ENCODE measurements at regions not wholly inside any gene's neighbourhood (a gene's known extent, or its start where the extent isn't known, plus 50 kb on each side); places are given as distances from the start of the nearest gene placed in this dataset.

DNA sequence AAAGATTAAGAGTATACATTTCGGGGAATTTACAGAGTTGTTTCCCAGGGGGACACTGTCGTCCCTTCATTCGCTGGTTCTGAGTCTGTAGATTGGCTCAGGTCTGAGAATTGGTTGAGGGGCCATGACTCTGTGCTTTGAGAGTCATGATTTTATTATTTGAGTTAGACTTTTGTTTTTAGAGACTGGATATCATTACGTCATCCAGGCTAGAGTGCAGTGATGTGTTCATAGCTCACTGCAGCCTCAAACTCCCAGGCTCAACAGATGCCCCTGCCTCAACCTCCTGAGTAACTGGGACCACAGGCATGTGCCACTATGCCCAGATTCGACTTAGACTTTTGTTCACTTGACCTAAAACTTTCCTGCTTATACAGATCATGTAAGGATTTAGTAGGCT lies 112.3 kb upstream of the C14orf180 start:
- Histone ChIP-seq H3K36me3 (no peaks in the 10 kb centered on the region), H3K27ac (no peak overlapping the region), H3K4me1 (replicated peaks) (no peaks in the 10 kb centered on the region), H3K27me3 (replicated peaks; ENCODE audit: insufficient read depth) (no peaks in the 10 kb centered on the region), H3K9me3 (no peaks in the 10 kb centered on the region), H3K4me3 (no peak overlapping the region)
- 79% methylated on average over 5 of the region's 5 CpGs for WGBS
- no peak for TF ChIP-seq POLR2A (IDR thresholded peaks at IDR 0.05)
- DNase-seq (ENCODE audit: low spot score), result no peak
- intact Hi-C loops (cut with DNase I), result no loop called here

DNA sequence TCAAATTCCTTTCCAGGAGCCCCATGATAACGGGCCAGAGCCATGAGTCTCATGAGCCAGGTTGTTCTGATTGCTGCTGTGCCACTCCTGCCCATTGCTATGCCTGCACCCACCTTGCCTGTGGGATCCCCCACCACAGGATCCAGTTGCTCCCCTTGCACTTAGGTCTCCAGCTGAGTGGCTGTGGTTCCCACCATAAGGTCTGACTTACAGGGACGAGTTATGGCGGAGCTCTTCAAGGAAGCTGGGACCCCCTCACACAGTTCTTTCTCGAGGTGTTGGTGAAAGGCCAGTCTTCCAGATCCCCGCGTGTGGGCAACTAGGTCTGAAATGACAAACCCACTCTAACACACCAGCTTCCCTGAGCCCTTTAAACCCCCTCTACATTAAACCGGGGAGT lies 111.9 kb upstream of the C14orf180 start:
- intact Hi-C loops (cut with DNase I), result no loop called here
- DNase-seq (ENCODE audit: low spot score), result no peak

DNA sequence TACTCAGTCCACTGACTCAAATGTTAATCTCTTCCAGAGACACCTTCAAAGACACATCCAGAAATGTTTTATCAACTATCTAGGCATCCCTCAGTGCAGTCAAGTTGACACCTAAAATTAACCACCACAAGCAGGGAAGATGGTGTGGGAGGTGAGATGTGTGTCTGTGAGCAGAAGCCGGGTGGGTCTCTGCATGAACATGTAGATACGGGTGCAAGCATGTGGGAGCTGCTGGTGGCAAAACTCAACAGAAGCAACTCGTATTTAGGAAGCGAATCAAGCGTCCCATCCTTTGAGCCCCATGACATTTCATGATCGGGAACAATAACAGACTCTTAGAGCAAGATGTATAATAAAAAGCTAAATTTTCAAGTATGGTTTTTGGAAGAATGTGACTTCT lies 110.0 kb upstream of the C14orf180 start:
- TF ChIP-seq POLR2AphosphoS5 (IDR thresholded peaks at IDR 0.05) (no peak), POLR2A (IDR thresholded peaks at IDR 0.05) (no peak)
- TF ChIP-seq, protein P1, sequence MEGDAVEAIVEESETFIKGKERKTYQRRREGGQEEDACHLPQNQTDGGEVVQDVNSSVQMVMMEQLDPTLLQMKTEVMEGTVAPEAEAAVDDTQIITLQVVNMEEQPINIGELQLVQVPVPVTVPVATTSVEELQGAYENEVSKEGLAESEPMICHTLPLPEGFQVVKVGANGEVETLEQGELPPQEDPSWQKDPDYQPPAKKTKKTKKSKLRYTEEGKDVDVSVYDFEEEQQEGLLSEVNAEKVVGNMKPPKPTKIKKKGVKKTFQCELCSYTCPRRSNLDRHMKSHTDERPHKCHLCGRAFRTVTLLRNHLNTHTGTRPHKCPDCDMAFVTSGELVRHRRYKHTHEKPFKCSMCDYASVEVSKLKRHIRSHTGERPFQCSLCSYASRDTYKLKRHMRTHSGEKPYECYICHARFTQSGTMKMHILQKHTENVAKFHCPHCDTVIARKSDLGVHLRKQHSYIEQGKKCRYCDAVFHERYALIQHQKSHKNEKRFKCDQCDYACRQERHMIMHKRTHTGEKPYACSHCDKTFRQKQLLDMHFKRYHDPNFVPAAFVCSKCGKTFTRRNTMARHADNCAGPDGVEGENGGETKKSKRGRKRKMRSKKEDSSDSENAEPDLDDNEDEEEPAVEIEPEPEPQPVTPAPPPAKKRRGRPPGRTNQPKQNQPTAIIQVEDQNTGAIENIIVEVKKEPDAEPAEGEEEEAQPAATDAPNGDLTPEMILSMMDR (IDR thresholded peaks at IDR 0.05), result no peak

More for the DNA sequence above, 111.9 kb upstream of the C14orf180 start:
- Histone ChIP-seq H3K27ac (no peak overlapping the region), H3K27me3 (replicated peaks; ENCODE audit: insufficient read depth) (peaks cover 3% of the 10 kb centered on the region), H3K4me3 (no peak overlapping the region), H3K36me3 (no peaks in the 10 kb centered on the region), H3K9me3 (no peaks in the 10 kb centered on the region), H3K4me1 (replicated peaks) (no peaks in the 10 kb centered on the region)
- 92% methylated on average over 7 of the region's 7 CpGs for WGBS
- TF ChIP-seq POLR2A (IDR thresholded peaks at IDR 0.05) (no peak), POLR2AphosphoS5 (IDR thresholded peaks at IDR 0.05) (no peak)
- TF ChIP-seq, protein P1 (IDR thresholded peaks at IDR 0.05), result no peak

DNA sequence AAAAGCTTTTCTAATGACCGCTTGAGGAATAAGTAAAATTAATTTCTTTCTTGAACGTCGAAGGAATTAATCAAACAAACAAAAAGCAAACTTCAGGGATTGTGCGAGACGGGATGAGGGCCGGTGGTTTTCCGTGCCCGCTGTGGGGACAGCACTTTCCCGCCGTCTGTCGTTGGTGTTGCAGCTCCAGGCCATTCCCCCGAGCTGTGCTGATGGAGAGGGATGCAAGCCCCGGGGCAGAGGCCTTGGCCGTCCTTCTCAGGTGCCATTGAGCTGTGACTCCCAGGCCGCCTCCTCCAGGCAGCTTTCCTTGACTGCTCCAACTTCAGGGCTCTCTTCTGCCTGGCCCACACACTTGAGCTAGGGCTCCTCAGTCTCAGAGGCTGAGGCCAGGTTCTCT lies 109.0 kb upstream of the C14orf180 start:
- Histone ChIP-seq H3K4me1 (replicated peaks) (no peaks in the 10 kb centered on the region), H3K27ac (no peak overlapping the region), H3K27me3 (replicated peaks; ENCODE audit: insufficient read depth) (peaks cover 6% of the 10 kb centered on the region), H3K4me3 (no peak overlapping the region), H3K9me3 (no peaks in the 10 kb centered on the region), H3K36me3 (no peaks in the 10 kb centered on the region)
- TF ChIP-seq, protein P1 (IDR thresholded peaks at IDR 0.05), result no peak
- TF ChIP-seq POLR2AphosphoS5 (IDR thresholded peaks at IDR 0.05), result no peak
- TF ChIP-seq POLR2A (IDR thresholded peaks at IDR 0.05), result no peak
- intact Hi-C loops (cut with DNase I), result no loop called here
- WGBS, result 90% methylated on average over 15 of the region's 15 CpGs
- no peak for DNase-seq (ENCODE audit: low spot score)

More for the DNA sequence above, 110.0 kb upstream of the C14orf180 start:
- Histone ChIP-seq H3K4me3 (no peak overlapping the region), H3K4me1 (replicated peaks) (no peaks in the 10 kb centered on the region), H3K27me3 (replicated peaks; ENCODE audit: insufficient read depth) (peaks cover 6% of the 10 kb centered on the region), H3K36me3 (no peaks in the 10 kb centered on the region), H3K9me3 (no peaks in the 10 kb centered on the region), H3K27ac (no peak overlapping the region)
- no peak for DNase-seq (ENCODE audit: low spot score)
- 60% methylated on average over 6 of the region's 6 CpGs for WGBS
- intact Hi-C loops (cut with DNase I), result no loop called here

DNA sequence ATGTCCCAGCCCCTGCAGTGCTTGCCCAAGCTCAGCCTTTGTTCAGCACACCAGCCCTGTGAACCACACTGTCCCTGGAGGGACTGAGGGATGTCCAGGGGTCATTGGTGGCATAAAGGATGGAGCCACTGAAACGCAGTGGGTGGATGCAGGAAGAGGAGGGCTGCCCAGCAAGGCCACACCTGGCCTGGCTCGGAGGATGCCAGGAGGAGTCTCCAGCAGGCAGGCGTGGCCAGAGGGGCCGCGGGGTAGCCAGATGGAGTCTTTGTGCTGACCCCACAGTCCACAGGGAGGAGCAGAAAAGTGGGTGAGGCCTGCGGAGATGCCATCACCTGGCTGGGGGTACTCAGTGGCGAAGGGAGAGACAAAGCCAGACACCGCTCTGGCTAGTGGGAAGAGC lies 108.5 kb upstream of the C14orf180 start:
- Histone ChIP-seq H3K27ac (no peak overlapping the region), H3K4me3 (no peak overlapping the region), H3K27me3 (replicated peaks; ENCODE audit: insufficient read depth) (peaks cover 6% of the 10 kb centered on the region), H3K36me3 (no peaks in the 10 kb centered on the region), H3K4me1 (replicated peaks) (no peaks in the 10 kb centered on the region), H3K9me3 (no peaks in the 10 kb centered on the region)
- 84% methylated on average over 8 of the region's 8 CpGs for WGBS
- intact Hi-C loops (cut with DNase I), result no loop called here
- DNase-seq (ENCODE audit: low spot score), result no peak
- TF ChIP-seq, protein P1 (IDR thresholded peaks at IDR 0.05), result no peak
- TF ChIP-seq POLR2A (IDR thresholded peaks at IDR 0.05), result no peak
- no peak for TF ChIP-seq POLR2AphosphoS5 (IDR thresholded peaks at IDR 0.05)
